ENCODE measurements at regions not wholly inside any gene's neighbourhood (a gene's known extent, or its start where the extent isn't known, plus 50 kb on each side); places are given as distances from the start of the nearest gene placed in this dataset.

- H3K9me3 Mint-ChIP-seq = no peaks in the 10 kb centered on the region
- no peaks in the 10 kb centered on the region for H3K79me2 ChIP-seq (ENCODE audit: low read depth)
- no peaks in the 10 kb centered on the region for H3K27me3 ChIP-seq
- no peak for DNase-seq (ENCODE audit: low spot score)
- H2AFZ ChIP-seq (replicated peaks) = no peak overlapping the region
- H3K9ac ChIP-seq = no peak overlapping the region
- no peaks in the 10 kb centered on the region for H4K20me1 ChIP-seq (ENCODE audit: low read depth)
- no peak overlapping the region for H3K27ac Mint-ChIP-seq
- peaks cover 5% of the 10 kb centered on the region for H3K27me3 Mint-ChIP-seq (ENCODE audit: insufficient read depth, low read depth)
- H3K4me2 ChIP-seq = no peak overlapping the region
- H3K36me3 Mint-ChIP-seq = no peaks in the 10 kb centered on the region
- TF ChIP-seq CTCF (IDR thresholded peaks at IDR 0.05) = no peak
- no peak for TF ChIP-seq EZH2 (IDR thresholded peaks at IDR 0.05)
- TF ChIP-seq EZH2phosphoT487 (IDR thresholded peaks at IDR 0.05) = no peak
- no peaks in the 10 kb centered on the region for H3F3A ChIP-seq (ENCODE audit: low read depth)
- no peak overlapping the region for H3K27ac ChIP-seq
- H3K36me3 ChIP-seq = no peaks in the 10 kb centered on the region
- H3K4me3 Mint-ChIP-seq = no peak overlapping the region
- H3K4me1 ChIP-seq = no peaks in the 10 kb centered on the region
- no peak overlapping the region for H3K4me3 ChIP-seq
- no peaks in the 10 kb centered on the region for H3K9me3 ChIP-seq (ENCODE audit: low read depth)
- H3K4me1 Mint-ChIP-seq = peaks cover 2% of the 10 kb centered on the region
Observed at GRCh38 chr12:125336246-125336645, 271.0 kb downstream of the AACS start.

GRCh38 chr12:125340791-125341190, 275.6 kb downstream of the AACS start:
- H3K36me3 ChIP-seq = no peaks in the 10 kb centered on the region
- H3K4me1 Mint-ChIP-seq = peaks cover 2% of the 10 kb centered on the region
- H3K9me3 Mint-ChIP-seq = no peaks in the 10 kb centered on the region
- peaks cover 6% of the 10 kb centered on the region for H3K27me3 Mint-ChIP-seq (ENCODE audit: insufficient read depth, low read depth)
- H3F3A ChIP-seq (ENCODE audit: low read depth) = no peaks in the 10 kb centered on the region
- no peak overlapping the region for H3K4me3 Mint-ChIP-seq
- H3K9ac ChIP-seq = no peak overlapping the region
- H2AFZ ChIP-seq (replicated peaks) = no peak overlapping the region
- H3K27me3 ChIP-seq = no peaks in the 10 kb centered on the region
- no peak overlapping the region for H3K27ac Mint-ChIP-seq
- no peaks in the 10 kb centered on the region for H3K79me2 ChIP-seq (ENCODE audit: low read depth)
- H3K9me3 ChIP-seq (ENCODE audit: low read depth) = no peaks in the 10 kb centered on the region
- H4K20me1 ChIP-seq (ENCODE audit: low read depth) = no peaks in the 10 kb centered on the region
- no peaks in the 10 kb centered on the region for H3K4me1 ChIP-seq
- TF ChIP-seq EZH2 (IDR thresholded peaks at IDR 0.05) = no peak
- TF ChIP-seq EZH2phosphoT487 (IDR thresholded peaks at IDR 0.05) = no peak
- TF ChIP-seq CTCF (IDR thresholded peaks at IDR 0.05) = no peak
- no peak overlapping the region for H3K4me3 ChIP-seq
- H3K36me3 Mint-ChIP-seq = no peaks in the 10 kb centered on the region
- no peak overlapping the region for H3K27ac ChIP-seq
- DNase-seq (ENCODE audit: low spot score) = no peak
- H3K4me2 ChIP-seq = no peak overlapping the region

- Histone ChIP-seq H3K27ac (no peak overlapping the region), H3K79me2 (ENCODE audit: low read depth) (no peaks in the 10 kb centered on the region), H3K36me3 (no peaks in the 10 kb centered on the region), H3K9me3 (ENCODE audit: low read depth) (no peaks in the 10 kb centered on the region), H3K9ac (no peak overlapping the region), H3K4me2 (no peak overlapping the region), H2AFZ (replicated peaks) (no peak overlapping the region), H3F3A (ENCODE audit: low read depth) (no peaks in the 10 kb centered on the region), H3K4me3 (no peak overlapping the region), H4K20me1 (ENCODE audit: low read depth) (no peaks in the 10 kb centered on the region), H3K27me3 (no peaks in the 10 kb centered on the region), H3K4me1 (no peaks in the 10 kb centered on the region)
- DNase-seq (ENCODE audit: low spot score) = no peak
- TF ChIP-seq CTCF (IDR thresholded peaks at IDR 0.05) (no peak), EZH2 (IDR thresholded peaks at IDR 0.05) (no peak), EZH2phosphoT487 (IDR thresholded peaks at IDR 0.05) (no peak)
- Mint-ChIP-seq H3K27ac (no peak overlapping the region), H3K27me3 (ENCODE audit: insufficient read depth, low read depth) (peaks cover 6% of the 10 kb centered on the region), H3K36me3 (no peaks in the 10 kb centered on the region), H3K4me1 (peaks cover 2% of the 10 kb centered on the region), H3K9me3 (no peaks in the 10 kb centered on the region), H3K4me3 (no peak overlapping the region)
Observed at GRCh38 chr12:125341422-125341821, 276.2 kb downstream of the AACS start.
